SK-N-MC (cell line): ENCODE measurements at regions not wholly inside any gene's neighbourhood (a gene's known extent, or its start where the extent isn't known, plus 50 kb on each side); places are given as distances from the start of the nearest gene placed in this dataset.

Experiments used
- DNase-seq: peaks from one replicate; pipeline ENCODE4 v3.0.0-alpha.2; 2011; ENCODE audit warnings: low read depth, low spot score
- H3K27ac ChIP-seq: fragments of 200-600 bp; sonication (generic); 2 replicates; pipeline ENCODE4 v1.5.1; 2016; ENCODE audit warnings: mixed run types
- H3K36me3 ChIP-seq: fragments of 200-600 bp; sonication (generic); 2 replicates; pipeline ENCODE4 v1.6.1; 2017; ENCODE audit warnings: antibody characterized with exemption, low read length, mixed read lengths; ENCODE audit not compliant: insufficient read depth
- H3K4me3 ChIP-seq: fragments of 200-600 bp; sonication (generic); 2 replicates; pipeline ENCODE4 v1.5.1; 2016
- H3K9ac ChIP-seq: fragments of 200-600 bp; sonication (generic); 2 replicates; pipeline ENCODE4 v1.8.0; 2017; ENCODE audit warnings: mixed run types, mixed read lengths; ENCODE audit not compliant: insufficient read length
- H3K9me3 ChIP-seq: fragments of 200-600 bp; sonication (generic); 2 replicates; pipeline ENCODE4 v1.6.1; 2017; ENCODE audit warnings: low read depth, mild to moderate bottlenecking, antibody characterized with exemption, low read length, moderate library complexity, mixed read lengths
- EZH2 ChIP-seq: fragments of 200-600 bp; sonication (generic); IDR thresholded peaks from one replicate; pipeline ENCODE4 v1.6.1; 2017; ENCODE audit warnings: antibody characterized with exemption
- FOXP2 ChIP-seq: optimal IDR thresholded peaks from 2 replicates; pipeline ENCODE3; 2011; ENCODE audit warnings: mild to moderate bottlenecking, moderate library complexity; ENCODE audit not compliant: insufficient read depth; ENCODE audit errors: extremely low read length, control extremely low read depth
- POLR2AphosphoS5 ChIP-seq: IDR thresholded peaks from 2 replicates; pipeline ENCODE4 v1.6.1; 2012; ENCODE audit warnings: mild to moderate bottlenecking, low read depth, low read length, borderline replicate concordance

- Histone ChIP-seq H3K4me3 (no peak overlapping the region), H3K9ac (no peak overlapping the region), H3K36me3 (no peaks in the 10 kb centered on the region), H3K9me3 (no peaks in the 10 kb centered on the region), H3K27ac (no peak overlapping the region)
- no peak for DNase-seq
- TF ChIP-seq EZH2 = no peak
- TF ChIP-seq FOXP2 = no peak
- TF ChIP-seq POLR2AphosphoS5 = no peak
These were observed 282.1 kb upstream of the IRX5 start for GRCh38 chr16:54648575-54648974.

GRCh38 chr16:54647725-54648221 lies 282.9 kb upstream of the IRX5 start:
- no peak for DNase-seq
- Histone ChIP-seq H3K27ac (no peak overlapping the region), H3K9me3 (no peaks in the 10 kb centered on the region), H3K4me3 (no peak overlapping the region), H3K9ac (no peak overlapping the region), H3K36me3 (no peaks in the 10 kb centered on the region)
- no peak for TF ChIP-seq FOXP2
- no peak for TF ChIP-seq POLR2AphosphoS5
- TF ChIP-seq EZH2 = no peak

GRCh38 chr16:54647216-54647615 lies 283.4 kb upstream of the IRX5 start:
- Histone ChIP-seq H3K36me3 (no peaks in the 10 kb centered on the region), H3K9ac (no peak overlapping the region), H3K27ac (no peak overlapping the region), H3K9me3 (no peaks in the 10 kb centered on the region), H3K4me3 (no peak overlapping the region)
- no peak for TF ChIP-seq POLR2AphosphoS5
- no peak for TF ChIP-seq EZH2
- TF ChIP-seq FOXP2 = no peak
- DNase-seq = no peak

GRCh38 chr16:54645345-54645744 lies 285.3 kb upstream of the IRX5 start:
- no peak overlapping the region for H3K27ac ChIP-seq
- H3K4me3 ChIP-seq = no peak overlapping the region
- no peaks in the 10 kb centered on the region for H3K36me3 ChIP-seq
- no peak for TF ChIP-seq POLR2AphosphoS5
- TF ChIP-seq FOXP2 = no peak
- no peak for TF ChIP-seq EZH2
- no peak for DNase-seq
- H3K9me3 ChIP-seq = no peaks in the 10 kb centered on the region
- H3K9ac ChIP-seq = no peak overlapping the region

GRCh38 chr16:54636221-54636793 lies 294.4 kb upstream of the IRX5 start:
- Histone ChIP-seq H3K9ac (no peak overlapping the region), H3K27ac (no peak overlapping the region), H3K4me3 (no peak overlapping the region), H3K9me3 (no peaks in the 10 kb centered on the region), H3K36me3 (no peaks in the 10 kb centered on the region)
- no peak for DNase-seq
- TF ChIP-seq POLR2AphosphoS5 (no peak), EZH2 (no peak), FOXP2 (no peak)

- H3K4me3 ChIP-seq = no peak overlapping the region
- DNase-seq = no peak
- H3K36me3 ChIP-seq = no peaks in the 10 kb centered on the region
These were observed 296.7 kb upstream of the IRX5 start for GRCh38 chr16:54633943-54634362.

GRCh38 chr16:54632322-54633220 lies 298.1 kb upstream of the IRX5 start:
- Histone ChIP-seq H3K36me3 (no peaks in the 10 kb centered on the region), H3K27ac (no peak overlapping the region), H3K4me3 (no peak overlapping the region), H3K9ac (no peak overlapping the region), H3K9me3 (no peaks in the 10 kb centered on the region)
- no peak for DNase-seq
- TF ChIP-seq EZH2 (no peak), POLR2AphosphoS5 (no peak), FOXP2 (no peak)

More at GRCh38 chr16:54633943-54634362, 296.7 kb upstream of the IRX5 start:
- H3K27ac ChIP-seq = no peak overlapping the region
- no peak for TF ChIP-seq POLR2AphosphoS5
- no peak overlapping the region for H3K9ac ChIP-seq
- H3K9me3 ChIP-seq = no peaks in the 10 kb centered on the region

- TF ChIP-seq FOXP2 (no peak), POLR2AphosphoS5 (no peak), EZH2 (no peak)
- H3K9me3 ChIP-seq = no peaks in the 10 kb centered on the region
These were observed 298.9 kb upstream of the IRX5 start for GRCh38 chr16:54631782-54632181.

More at GRCh38 chr16:54631782-54632181, 298.9 kb upstream of the IRX5 start:
- no peak for DNase-seq
- Histone ChIP-seq H3K36me3 (no peaks in the 10 kb centered on the region), H3K4me3 (no peak overlapping the region), H3K27ac (no peak overlapping the region), H3K9ac (no peak overlapping the region)
